Stomach (tissue), 4 donors: ENCODE measurements at regions not wholly inside any gene's neighbourhood (a gene's known extent, or its start where the extent isn't known, plus 50 kb on each side); places are given as distances from the start of the nearest gene placed in this dataset.

Experiments
- CTCF ChIP-seq, 7 experiments: fragments of 450-650 bp in 4 of 7; fragments of 200-600 bp in 3 of 7; sonication (generic) in 3 of 7; IDR thresholded peaks; one replicate each; pipeline ENCODE4 v1.5.1; 2016 to 2019; ENCODE audit warnings: antibody characterized with exemption in 7 of 7, control low read depth in 2 of 7, mild to moderate bottlenecking in 1 of 7
- EP300 ChIP-seq: sonication (generic); formaldehyde crosslinking; IDR thresholded peaks from one replicate; pipeline ENCODE4 v1.6.1; 2017; ENCODE audit warnings: antibody characterized with exemption
- POLR2A ChIP-seq, 4 donors: fragments of 450-650 bp; IDR thresholded peaks; one replicate each; pipeline ENCODE4 v1.6.1; 2016; ENCODE audit warnings: antibody characterized with exemption in 4 of 4, control low read depth in 2 of 4, mild to moderate bottlenecking in 1 of 4, moderate library complexity in 1 of 4
- POLR2AphosphoS5 ChIP-seq, 3 donors: sonication (generic); formaldehyde crosslinking; IDR thresholded peaks; one replicate each; pipeline ENCODE4 v1.6.1; 2016; ENCODE audit warnings: antibody characterized with exemption in 3 of 3

DNA sequence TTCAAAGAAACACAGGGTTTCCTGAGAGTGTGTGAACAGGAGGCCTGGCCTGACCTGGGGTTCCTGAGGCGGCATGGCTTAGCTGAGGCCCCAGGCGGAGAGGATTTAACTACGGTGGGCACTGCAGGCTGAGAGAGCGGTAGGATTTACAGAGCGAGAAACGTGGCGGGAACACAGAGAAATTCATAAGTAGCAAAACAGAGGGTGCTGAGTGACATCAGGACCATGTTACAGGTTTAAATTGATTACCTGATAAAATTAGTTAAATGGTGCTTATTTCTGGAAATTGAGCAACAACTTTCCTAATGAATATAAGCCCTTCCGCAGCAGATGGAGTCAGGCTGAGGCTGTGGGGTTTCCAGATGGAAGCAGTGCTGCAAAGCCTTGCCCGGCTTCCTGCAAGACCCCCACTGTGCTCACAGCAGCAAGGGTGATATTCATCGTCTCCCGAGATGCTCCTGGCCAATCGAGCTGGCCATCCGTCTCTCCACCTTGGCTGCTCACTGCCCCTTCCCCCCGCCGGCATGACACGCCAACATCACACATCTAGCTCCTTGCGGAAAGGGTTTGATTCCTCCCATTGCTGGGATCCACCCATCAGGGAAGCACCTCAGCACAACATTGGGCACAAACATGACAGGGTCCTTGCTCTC, 69.4 kb upstream of the MORC3 start:
- TF ChIP-seq CTCF (IDR thresholded peaks at IDR 0.05) (no peak), POLR2A (IDR thresholded peaks at IDR 0.05) (no peak), EP300 (no peak), POLR2AphosphoS5 (IDR thresholded peaks at IDR 0.05) (no peak)
